GM21723 (cell line): ENCODE measurements at regions not wholly inside any gene's neighbourhood (a gene's known extent, or its start where the extent isn't known, plus 50 kb on each side); places are given as distances from the start of the nearest gene placed in this dataset.

Experiments used
- ATAC-seq: cut with Tn5 transposase; IDR thresholded peaks from one replicate; pipeline ENCODE4 v1.9.1; 2021; ENCODE audit warnings: mild to moderate bottlenecking, moderate library complexity; ENCODE audit not compliant: unreplicated experiment

DNA sequence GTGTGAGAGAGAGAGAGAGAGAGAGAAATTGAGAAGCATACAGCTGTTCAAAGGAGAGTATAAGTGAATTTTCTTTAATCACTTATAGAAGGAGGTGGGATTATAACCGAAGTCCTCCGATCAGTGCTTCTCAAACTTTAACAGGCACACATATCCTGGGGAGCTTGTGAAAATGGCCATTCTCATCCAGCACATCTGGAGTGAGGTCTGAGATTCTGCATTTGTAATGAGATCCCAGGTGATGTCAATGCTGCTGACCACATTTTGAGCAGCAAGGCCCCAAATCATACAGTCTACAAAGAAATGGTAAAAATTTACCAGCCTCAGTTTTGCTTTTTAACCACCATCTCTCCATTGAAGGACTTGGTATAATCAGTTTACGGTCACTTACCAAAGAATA, 219.0 kb downstream of the PTEN start:
- ATAC-seq: peak; percentile 35

DNA sequence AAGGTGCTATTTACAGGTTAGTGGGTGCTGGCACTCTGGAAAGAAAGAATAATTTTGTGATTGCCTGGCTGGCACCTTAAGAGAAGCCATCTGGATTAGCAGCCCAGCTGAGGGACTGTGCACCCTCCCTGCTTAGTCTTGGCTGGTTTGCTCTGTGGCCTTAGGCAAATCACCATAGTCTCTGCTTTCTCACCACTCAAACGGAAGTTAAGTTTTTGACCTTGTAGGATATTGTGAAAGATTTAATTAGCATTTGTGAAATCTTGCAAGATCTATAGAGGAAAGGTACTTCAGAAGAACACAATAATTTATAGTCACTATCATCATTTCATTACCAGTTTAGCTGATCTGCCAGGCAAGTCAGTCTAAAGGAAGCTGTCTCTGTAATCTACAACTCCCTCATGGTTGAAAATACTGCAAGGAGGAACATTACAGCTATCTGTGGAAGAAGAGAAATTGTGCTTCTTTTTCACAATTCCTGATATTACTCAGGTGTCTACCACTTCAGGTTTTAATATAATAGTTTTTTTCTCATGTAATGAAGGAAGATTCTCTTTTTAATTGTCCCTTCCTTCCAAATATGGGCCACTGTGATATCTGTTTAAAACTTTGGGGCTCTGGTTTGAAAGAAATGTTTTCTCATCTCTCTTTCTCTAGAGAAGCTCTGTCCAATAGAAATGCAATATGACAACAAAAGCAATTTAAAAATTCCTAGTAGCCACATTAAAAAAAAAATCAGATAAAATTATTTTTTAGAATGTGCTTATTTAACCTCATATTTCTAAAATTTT, 219.6 kb downstream of the PTEN start:
- ATAC-seq: peak; percentile 76

GRCh38 chr10:88083597-88083989, 220.2 kb downstream of the PTEN start:
- ATAC-seq: no peak

DNA sequence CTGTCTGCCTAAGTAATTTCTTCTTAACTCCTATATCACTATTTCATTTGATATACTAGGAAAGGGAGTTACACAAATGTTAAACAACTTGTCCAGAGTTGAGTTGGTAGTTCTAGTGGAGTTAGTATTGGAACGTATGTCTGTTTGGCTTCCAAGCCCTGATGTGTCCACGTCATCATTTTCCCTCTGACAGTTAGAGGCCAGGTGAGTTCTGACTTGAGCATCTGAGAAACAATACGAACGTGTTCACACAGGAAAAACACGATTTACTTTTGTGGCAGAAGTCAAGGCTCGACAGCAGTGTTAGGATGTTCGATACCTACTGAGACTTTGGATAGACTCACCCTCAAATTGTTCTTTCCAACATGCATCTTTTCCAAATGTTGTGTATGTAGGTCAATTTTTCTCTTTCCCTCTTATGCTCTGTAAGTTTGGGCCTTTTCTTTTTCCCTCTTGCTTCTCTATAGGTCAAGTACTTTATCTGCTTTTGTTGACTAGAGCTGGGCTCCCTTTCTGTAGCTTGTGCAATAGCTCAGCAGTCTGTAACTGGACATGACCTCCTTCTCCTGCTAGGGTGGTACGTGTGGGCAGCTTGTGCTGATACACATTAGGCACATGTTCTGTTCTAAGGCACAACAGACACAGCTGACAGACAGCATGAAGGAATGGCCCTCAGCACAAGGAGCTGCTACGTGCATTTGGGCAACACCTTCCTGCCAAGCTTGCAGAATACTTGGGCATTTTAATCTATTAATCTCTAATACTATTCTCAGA, 222.9 kb downstream of the PTEN start:
- no peak for ATAC-seq

GRCh38 chr10:88088441-88089340, 225.3 kb downstream of the PTEN start:
- ATAC-seq: no peak

GRCh38 chr10:88089498-88089897, 226.1 kb downstream of the PTEN start:
- ATAC-seq: no peak

DNA sequence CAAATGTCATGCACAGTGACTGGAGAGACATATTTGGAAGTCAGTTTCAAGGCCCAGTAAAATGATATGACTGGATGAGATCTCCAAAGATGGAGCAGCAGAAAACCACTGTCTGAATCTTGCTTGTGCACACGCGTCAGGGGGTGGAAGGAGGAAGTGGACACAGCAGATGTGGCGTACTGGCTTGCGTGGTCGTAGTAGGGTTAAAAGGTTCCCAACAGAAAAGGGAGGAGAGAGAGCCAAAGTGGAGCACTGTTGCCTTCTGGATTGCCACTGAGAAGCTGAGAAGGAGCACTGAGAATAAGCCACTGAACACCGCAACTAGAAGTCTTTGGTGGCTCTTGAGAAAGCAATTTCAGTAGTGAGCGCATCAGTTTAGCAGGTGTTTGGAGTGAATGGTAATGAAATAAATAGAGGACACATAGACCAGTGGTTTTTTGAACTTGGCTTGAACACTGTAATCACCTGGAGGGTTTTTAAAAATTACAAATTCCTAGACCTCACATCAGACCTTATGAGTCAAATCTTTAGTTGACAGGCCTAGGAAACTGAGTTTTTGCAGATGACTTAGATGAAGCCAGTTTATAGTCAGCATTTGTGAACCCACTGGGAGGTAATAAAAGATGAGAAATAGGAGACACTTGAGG, 227.3 kb downstream of the PTEN start:
- peak; percentile 31 for ATAC-seq

GRCh38 chr10:88091490-88092061, 228.2 kb downstream of the PTEN start:
- ATAC-seq: peak; percentile 84

DNA sequence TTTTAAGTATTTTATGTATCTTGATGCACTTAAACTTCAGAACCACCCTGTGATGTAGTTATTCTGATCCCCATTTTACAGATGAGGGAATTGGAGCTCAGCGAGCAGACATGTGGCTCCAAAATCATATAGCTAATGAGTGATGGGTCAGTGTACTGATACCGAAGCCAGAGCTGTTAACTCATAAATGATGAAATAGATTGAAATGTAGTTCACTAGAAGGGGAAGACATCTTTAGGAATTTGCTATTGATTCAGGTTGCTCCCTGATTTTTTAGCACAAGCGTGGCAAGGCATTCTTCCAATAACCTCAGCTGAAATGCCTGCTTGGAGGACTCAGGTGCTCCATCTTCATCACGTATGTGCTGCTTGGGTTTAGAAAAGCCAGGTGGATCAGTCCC, 228.8 kb downstream of the PTEN start:
- no peak for ATAC-seq

- no peak for ATAC-seq
These were observed 229.5 kb downstream of the PTEN start for GRCh38 chr10:88092973-88093372.

DNA sequence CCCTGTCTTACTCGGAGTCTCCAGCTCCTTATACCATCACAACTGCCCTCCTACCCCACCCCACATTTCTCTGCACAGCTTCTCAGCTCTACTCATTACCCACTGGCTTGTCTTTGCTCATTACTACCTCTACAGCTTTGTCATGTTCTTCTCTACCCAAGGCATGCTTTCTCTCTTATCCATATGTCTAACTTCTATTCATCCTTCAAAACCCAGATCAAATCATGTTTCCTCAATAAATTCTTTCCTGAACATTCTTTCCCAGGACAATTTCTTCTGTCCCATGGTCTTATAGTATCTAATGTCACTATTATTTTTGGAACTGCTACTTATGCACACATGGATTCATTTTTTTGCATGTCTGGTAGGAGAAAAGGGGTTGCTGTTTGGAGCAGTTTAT, 231.4 kb downstream of the PTEN start:
- no peak for ATAC-seq

- no peak for ATAC-seq
These were observed 231.8 kb downstream of the PTEN start for GRCh38 chr10:88095223-88095721.

GRCh38 chr10:88095778-88096431, 232.5 kb downstream of the PTEN start:
- ATAC-seq: no peak

- ATAC-seq: no peak
These were observed 233.7 kb downstream of the PTEN start for GRCh38 chr10:88097092-88097516.

- ATAC-seq: no peak
These were observed 234.1 kb downstream of the PTEN start for GRCh38 chr10:88097536-88097935.

- no peak for ATAC-seq
These were observed 236.9 kb downstream of the PTEN start for GRCh38 chr10:88100281-88100680.

- ATAC-seq: no peak
These were observed 238.2 kb downstream of the PTEN start for GRCh38 chr10:88101666-88102065.

DNA sequence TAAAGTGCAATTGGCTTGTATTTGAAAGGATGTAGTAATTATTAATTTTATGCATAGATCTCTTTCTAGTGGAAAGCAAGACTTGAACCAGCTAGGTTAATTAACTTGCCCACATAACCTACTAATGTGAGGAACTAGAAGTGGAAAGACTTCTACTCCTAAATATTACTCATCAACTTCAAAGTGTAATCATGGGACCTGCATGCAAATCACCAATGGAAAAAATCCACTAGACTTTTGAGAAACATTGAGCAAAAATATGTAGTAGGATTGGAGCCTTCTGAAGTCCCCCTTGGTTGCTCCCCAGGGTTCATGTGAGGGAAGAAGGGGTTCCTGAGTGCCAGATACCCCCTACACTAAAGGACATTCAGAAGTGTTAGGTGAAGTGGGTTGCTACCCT, 240.2 kb downstream of the PTEN start:
- ATAC-seq: no peak

- no peak for ATAC-seq
These were observed 240.8 kb downstream of the PTEN start for GRCh38 chr10:88104223-88104622.

DNA sequence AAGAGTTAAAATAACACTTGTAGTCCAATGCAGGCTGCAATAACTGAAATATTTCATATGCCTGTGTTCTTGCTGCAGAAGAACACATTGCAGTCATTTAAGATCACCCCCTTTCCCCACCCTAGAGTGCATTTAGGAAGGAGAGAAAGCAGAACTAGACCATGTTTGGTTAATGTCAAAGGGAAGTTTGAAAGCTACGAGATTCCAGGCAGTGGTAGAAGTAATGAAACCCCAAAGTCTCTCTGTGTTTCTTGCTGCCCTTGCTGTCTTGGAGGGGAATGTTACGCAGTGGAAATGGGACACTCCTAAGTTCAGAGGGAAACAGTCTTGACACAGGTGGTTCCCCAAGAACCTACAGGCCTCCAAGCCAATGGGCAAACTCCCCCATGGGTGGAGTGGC, 242.9 kb downstream of the PTEN start:
- no peak for ATAC-seq
